A549 (cell line): ENCODE measurements at regions not wholly inside any gene's neighbourhood (a gene's known extent, or its start where the extent isn't known, plus 50 kb on each side); places are given as distances from the start of the nearest gene placed in this dataset.

Source experiments
- CHD4 ChIP-seq: fragments of 200-600 bp; sonication (generic); IDR thresholded peaks from 2 replicates; pipeline ENCODE4 v1.6.1; 2016; ENCODE audit warnings: antibody characterized with exemption, mild to moderate bottlenecking, borderline replicate concordance
- EP300 ChIP-seq, 2 experiments: fragments of >200 bp; sonication (Bioruptor Twin); formaldehyde crosslinking; IDR thresholded peaks; 2 replicates in 1 of 2; 3 replicates in 1 of 2; pipeline ENCODE4 v1.6.1; 2016 to 2017
- FOXS1 ChIP-seq: fragments of 250-450 bp; sonication (Bioruptor Pico); IDR thresholded peaks from 2 replicates; pipeline ENCODE4 v1.5.0; 2020; ENCODE audit warnings: mild to moderate bottlenecking, moderate library complexity
- JUNB ChIP-seq: fragments of >200 bp; sonication (Bioruptor Twin); formaldehyde crosslinking; IDR thresholded peaks from 2 replicates; pipeline ENCODE4 v1.6.1; 2016
- KDM1A ChIP-seq: fragments of 200-600 bp; sonication (generic); IDR thresholded peaks from 2 replicates; pipeline ENCODE4 v1.6.1; 2016; ENCODE audit warnings: low read depth, mild to moderate bottlenecking
- POLR2A ChIP-seq: IDR thresholded peaks from 2 replicates; pipeline ENCODE4 v1.6.1; 2012; ENCODE audit warnings: mild to moderate bottlenecking, low read length
- RCOR1 ChIP-seq: fragments of 150-350 bp; IDR thresholded peaks from 2 replicates; pipeline ENCODE4 v1.6.1; 2014; ENCODE audit warnings: antibody characterized with exemption, low read length, low read depth
- TF ChIP-seq, protein P1 (sequence below): fragments of >200 bp; sonication (Bioruptor Twin); formaldehyde crosslinking; IDR thresholded peaks from 3 replicates; pipeline ENCODE4 v1.5.1; 2016
- TF ChIP-seq, protein P2 (sequence below): fragments of 450-650 bp; IDR thresholded peaks from 2 replicates; pipeline ENCODE4 v1.6.1; 2014; ENCODE audit warnings: antibody characterized with exemption
- TF ChIP-seq, protein P3 (sequence below): IDR thresholded peaks from 2 replicates; pipeline ENCODE4 v1.6.1; 2012; ENCODE audit warnings: low read depth, borderline replicate concordance
- TF ChIP-seq, protein P4 (sequence below): fragments of 150-350 bp; IDR thresholded peaks from 2 replicates; pipeline ENCODE4 v1.6.1; 2014; ENCODE audit warnings: low read depth, mild to moderate bottlenecking, low read length
- TF ChIP-seq, protein P5 (sequence below): IDR thresholded peaks from 2 replicates; pipeline ENCODE4 v1.6.1; 2012

DNA sequence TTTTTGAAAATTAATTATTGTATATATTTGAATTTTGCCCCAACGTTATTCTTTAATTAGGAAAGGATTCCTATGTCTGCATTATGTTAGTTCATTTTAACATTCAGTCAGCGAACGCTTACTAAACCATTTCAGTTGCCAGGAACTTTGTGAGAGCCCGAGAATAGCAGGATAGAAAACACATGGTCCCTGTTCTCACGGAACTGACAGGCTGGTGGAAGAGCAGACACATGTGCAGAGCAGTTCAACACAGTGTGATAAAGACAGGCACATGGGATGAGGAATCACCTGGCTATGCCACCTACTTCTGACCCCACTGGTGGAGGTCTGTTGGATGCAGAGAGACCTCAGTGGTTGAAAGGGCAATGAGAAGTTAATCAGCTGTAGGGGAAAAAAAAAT is 367.2 kb downstream of the EPM2A start:
- TF ChIP-seq POLR2A, result no peak
- TF ChIP-seq, protein P1, sequence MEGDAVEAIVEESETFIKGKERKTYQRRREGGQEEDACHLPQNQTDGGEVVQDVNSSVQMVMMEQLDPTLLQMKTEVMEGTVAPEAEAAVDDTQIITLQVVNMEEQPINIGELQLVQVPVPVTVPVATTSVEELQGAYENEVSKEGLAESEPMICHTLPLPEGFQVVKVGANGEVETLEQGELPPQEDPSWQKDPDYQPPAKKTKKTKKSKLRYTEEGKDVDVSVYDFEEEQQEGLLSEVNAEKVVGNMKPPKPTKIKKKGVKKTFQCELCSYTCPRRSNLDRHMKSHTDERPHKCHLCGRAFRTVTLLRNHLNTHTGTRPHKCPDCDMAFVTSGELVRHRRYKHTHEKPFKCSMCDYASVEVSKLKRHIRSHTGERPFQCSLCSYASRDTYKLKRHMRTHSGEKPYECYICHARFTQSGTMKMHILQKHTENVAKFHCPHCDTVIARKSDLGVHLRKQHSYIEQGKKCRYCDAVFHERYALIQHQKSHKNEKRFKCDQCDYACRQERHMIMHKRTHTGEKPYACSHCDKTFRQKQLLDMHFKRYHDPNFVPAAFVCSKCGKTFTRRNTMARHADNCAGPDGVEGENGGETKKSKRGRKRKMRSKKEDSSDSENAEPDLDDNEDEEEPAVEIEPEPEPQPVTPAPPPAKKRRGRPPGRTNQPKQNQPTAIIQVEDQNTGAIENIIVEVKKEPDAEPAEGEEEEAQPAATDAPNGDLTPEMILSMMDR, result no peak
- no peak for TF ChIP-seq EP300 (IDR thresholded peaks at IDR 0.05)
- no peak for TF ChIP-seq KDM1A
- TF ChIP-seq, protein P2, sequence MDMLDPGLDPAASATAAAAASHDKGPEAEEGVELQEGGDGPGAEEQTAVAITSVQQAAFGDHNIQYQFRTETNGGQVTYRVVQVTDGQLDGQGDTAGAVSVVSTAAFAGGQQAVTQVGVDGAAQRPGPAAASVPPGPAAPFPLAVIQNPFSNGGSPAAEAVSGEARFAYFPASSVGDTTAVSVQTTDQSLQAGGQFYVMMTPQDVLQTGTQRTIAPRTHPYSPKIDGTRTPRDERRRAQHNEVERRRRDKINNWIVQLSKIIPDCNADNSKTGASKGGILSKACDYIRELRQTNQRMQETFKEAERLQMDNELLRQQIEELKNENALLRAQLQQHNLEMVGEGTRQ, result no peak
- TF ChIP-seq RCOR1, result no peak
- TF ChIP-seq, protein P3, sequence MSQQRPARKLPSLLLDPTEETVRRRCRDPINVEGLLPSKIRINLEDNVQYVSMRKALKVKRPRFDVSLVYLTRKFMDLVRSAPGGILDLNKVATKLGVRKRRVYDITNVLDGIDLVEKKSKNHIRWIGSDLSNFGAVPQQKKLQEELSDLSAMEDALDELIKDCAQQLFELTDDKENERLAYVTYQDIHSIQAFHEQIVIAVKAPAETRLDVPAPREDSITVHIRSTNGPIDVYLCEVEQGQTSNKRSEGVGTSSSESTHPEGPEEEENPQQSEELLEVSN, result no peak
- TF ChIP-seq, protein P4, sequence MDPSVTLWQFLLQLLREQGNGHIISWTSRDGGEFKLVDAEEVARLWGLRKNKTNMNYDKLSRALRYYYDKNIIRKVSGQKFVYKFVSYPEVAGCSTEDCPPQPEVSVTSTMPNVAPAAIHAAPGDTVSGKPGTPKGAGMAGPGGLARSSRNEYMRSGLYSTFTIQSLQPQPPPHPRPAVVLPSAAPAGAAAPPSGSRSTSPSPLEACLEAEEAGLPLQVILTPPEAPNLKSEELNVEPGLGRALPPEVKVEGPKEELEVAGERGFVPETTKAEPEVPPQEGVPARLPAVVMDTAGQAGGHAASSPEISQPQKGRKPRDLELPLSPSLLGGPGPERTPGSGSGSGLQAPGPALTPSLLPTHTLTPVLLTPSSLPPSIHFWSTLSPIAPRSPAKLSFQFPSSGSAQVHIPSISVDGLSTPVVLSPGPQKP, result no peak
- TF ChIP-seq JUNB, result no peak
- TF ChIP-seq CHD4, result no peak
- TF ChIP-seq, protein P5, sequence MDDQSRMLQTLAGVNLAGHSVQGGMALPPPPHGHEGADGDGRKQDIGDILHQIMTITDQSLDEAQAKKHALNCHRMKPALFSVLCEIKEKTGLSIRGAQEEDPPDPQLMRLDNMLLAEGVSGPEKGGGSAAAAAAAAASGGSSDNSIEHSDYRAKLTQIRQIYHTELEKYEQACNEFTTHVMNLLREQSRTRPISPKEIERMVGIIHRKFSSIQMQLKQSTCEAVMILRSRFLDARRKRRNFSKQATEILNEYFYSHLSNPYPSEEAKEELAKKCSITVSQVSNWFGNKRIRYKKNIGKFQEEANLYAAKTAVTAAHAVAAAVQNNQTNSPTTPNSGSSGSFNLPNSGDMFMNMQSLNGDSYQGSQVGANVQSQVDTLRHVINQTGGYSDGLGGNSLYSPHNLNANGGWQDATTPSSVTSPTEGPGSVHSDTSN, result no peak
- TF ChIP-seq FOXS1 (CRISPR knock-in tag), result no peak
